ENCODE measurements at regions not wholly inside any gene's neighbourhood (a gene's known extent, or its start where the extent isn't known, plus 50 kb on each side); places are given as distances from the start of the nearest gene placed in this dataset.
A peak's percentile ranks its signal among the peaks of the same experiment; 100 is the strongest.
"Not testable (repeated sequence)": the region's sequence is repeated elsewhere in the genome, so short reads cannot be mapped to it uniquely, and the experiment has no call there.

DNA sequence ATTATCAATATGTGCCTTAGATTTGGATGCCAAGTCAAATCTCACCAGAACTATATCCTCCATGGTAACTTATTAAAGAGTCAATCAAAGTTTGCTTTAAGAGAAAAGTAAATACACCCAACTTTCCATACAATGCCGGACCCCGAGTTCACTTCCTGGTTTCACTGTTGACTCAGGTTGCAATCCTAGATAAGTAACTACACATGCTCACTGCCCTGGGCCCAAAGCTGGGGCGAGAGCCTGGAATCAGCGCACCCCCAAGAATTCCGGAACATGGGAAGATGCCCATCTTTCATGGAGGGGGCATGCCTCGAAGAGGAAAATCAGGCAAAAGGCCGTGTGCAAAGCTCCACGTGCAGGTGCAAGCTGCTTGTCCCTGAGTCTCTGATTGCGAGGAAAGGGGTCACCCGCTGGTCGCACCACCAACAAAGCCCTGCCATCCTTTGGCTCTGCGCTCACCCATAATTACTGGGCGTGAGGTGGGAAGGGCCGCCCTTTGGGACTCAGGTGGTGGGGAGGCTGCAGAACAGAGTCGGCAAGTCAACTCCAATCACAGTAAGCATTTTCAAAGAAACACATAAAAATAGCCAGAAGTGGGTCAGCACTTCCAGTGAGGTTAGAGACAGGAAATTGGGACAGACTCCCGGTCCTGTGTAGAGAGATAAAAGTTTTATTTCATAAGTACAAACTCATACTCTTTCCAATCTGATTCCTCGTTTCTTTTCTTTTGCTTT, 167.7 kb downstream of the TOMM20 start:
- DNase-seq (ENCODE audit: low spot score), result no peak

DNA sequence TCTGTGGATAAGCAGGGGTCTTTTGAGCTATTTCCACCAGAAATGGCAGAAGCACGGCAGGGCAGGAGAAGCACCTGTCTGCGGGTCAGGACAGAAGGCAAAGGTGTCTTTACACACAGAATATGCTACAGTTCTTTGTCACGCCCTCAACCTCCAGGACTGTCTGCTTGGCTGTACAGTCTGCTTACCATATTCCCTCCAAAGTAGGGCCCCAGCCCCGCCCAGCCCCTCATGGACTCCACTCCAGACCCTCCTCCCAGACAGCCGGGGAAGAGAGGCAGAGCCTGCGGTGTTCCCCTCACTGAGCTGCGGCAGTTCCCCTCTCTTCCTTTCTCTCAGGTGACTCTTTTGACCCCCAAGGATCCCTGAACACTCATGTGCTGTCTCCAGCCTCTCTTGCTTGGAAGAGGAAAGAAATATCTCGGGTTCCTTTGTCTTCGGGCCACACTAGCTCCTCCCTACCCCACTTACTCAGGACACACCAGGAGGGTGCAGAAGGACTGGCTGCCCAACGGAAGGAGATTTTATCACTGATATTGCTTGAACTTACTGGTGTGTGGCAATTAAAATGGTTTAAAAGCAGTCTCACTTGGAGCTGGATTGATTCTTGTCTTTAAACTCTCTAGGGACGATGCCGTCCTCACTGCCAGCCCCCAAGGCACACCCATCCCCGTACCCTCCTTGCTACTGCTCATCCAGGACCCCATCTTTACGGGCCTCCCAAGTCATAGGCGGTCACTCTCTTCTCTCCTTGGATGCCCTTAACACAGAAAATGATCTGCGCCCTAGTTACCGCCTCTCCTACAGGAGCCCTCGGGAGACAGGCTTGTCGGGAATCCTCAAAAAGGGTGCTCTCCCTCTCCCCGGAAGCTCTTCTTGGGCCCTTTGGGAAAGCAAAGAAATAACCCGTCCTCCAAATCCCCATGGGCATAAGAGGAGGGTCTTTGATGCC, 169.7 kb downstream of the TOMM20 start:
- no peak for DNase-seq (ENCODE audit: low spot score)

DNA sequence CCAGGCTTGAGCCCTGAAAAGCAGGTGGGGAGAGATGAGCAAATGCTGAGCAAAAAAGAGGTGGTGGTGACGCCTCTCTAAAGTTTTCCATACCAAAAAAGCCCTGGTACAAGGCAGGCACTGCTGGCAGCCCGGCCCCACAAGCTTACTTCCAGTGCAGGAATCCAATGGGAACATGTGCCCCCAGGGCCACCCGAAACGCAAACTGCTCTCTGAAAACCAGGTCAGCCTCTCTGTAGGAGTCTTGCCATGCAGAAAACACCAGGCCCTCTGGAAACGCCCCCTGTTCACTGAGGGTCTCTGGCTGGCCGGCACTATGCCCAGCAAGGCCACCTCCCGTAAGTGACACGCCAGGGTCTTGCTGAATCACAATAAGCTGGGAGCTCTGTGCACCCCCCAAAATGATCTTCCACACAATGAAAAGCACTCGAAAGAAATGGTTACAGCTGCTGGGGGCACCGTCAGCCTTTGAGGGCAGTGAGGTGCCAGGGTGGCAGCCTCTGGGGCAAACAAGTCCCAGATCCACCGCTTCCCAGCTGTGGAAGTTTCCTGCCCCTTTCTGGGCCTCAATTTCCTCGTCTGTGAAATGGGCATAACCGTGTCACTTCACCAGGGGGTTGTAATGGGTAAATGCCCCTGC, 170.5 kb downstream of the TOMM20 start:
- DNase-seq (ENCODE audit: low spot score), result no peak

DNA sequence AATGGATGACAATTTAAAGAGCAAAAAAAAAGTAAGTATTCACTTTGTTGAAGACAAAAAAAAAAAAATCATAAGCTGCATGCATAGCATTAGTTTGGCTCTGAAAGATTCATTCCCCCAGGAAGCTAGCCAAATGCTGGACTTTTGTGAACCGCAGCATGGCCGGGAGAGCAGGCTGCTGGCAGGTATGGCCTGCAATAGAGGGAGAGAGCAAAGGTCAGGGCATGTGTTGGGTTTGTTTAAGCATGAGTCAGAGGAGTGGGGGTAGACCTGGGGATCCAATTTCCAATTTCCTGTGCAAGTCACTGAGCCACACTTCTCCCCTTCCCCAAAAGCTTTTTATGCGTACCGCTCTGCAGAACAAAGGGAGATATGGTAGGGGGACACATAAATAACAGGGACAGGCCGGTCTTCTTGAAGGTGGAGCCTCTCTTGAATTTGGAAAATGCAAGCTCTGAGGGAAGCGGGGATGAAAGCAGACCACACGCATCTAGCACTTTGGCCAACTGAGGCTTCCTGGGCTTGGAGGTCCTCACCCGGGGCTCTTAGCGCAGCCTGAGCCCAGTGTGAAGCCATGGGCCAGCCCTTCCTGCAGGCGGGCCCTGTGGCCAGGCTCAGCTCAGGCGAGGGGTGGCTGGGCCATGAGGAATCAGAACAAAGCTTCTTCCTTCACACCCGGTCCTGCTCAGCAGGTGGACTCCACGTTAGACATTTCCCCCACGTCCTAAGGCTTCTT, 171.1 kb downstream of the TOMM20 start:
- no peak for DNase-seq (ENCODE audit: low spot score)

DNA sequence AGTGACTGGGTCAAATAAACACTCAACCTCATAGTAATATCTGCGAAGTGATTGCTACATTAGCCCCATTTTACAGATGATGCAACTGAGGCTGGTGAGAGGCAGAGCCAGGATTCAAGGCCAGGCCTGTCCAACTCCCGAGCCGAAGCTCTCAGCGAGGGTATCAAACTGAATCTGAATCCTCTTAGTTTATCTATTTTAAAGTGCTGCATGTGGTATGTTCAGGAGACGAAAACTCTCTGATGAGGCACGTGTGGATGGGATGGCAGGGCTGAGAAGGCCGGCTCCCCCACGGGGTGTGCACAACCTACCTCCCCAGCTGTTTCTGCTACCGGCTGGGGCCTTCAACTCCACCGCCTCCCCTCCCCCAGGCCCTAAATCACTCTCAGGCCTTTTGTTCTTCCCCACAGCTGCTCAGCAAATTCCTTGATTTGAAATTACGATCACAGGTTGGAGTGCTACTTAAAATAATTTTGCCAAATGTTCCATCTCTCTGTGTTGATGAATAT, 171.8 kb downstream of the TOMM20 start:
- DNase-seq (ENCODE audit: low spot score), result no peak

DNA sequence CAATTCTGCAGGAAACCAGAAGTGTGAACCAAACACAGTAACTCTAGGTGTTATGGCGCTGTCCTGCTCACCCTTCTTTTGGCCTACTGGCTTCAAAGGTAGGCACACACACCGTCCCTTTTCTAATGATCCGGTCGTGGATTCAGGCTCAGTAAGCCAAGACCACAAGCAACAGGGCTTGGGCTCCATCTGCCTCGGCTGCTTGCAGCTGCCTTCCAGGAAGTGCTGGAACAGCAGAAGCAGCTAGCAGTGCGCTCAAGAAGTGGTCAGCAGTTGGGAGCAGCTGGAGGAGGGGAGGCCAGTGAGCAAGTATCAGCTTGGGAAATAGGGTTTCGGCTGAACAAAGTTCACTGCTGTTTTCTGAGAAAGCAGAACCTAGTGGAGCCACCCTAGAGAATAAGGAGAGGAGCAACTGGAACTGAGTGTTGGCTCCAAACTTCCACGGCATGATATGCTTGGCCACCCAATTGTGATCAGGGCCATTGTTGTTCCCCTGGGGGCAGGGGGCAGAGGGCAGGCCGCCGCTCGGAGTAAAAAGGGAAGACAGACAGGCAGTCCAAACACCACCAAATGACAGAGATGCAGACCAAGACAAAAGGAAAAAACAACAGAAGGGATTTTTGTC, 173.4 kb downstream of the TOMM20 start:
- DNase-seq (ENCODE audit: low spot score), result peak; percentile 64

DNA sequence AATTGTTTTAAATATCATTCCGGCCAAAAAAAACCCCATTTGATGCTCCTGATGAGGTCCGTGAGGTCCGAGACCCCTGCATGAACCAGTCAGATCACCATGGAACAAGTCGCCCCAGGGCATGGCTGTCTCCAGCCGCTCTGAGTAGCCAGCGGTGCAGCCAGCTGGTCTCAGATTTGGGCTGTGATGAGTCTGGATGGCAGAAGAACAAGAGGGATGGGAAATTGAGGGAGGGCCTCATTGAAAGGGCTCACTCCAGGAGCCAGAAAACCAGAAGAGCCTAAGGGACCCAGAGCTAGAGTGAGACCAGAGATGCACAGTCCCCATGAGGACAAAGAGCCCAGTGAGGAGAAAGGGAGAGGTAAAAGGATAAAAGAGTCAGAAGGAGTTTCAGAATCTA, 174.0 kb downstream of the TOMM20 start:
- no peak for DNase-seq (ENCODE audit: low spot score)

DNA sequence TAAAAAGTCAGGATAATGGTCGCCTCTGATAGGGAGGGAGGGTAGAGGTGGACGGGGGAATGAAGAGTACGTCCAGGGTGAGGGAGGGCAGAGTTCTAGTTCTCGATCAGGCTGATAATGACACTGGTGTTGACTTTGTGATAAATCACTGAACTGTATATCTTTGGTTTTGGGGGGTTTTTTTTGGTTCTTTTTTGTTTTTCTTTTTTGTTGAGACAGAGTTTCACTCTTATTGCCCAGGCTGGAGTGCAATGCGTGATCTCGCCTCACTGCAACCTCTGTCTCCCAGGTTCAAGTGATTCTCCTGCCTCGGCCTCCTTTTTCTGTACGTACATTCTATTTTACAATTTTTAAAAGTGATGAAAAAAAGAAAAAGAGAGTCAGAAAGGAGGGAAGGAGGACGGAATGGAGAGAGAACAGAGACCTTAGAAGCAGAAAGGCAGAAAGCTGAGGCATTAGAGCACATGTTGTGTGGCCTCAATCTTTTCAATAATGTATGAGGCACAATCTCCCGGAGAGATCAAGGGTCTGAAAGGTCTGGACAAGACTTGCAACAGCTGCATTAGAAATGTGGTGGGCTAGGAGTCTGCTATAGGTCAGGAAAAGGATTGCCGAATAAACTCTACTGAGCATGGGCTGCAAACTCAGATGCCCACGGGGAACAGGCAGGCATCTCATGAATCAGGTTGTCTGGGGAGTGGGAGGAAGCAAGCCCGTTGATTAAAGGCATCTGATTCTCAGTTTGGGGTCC, 174.8 kb downstream of the TOMM20 start:
- no peak for DNase-seq (ENCODE audit: low spot score)

DNA sequence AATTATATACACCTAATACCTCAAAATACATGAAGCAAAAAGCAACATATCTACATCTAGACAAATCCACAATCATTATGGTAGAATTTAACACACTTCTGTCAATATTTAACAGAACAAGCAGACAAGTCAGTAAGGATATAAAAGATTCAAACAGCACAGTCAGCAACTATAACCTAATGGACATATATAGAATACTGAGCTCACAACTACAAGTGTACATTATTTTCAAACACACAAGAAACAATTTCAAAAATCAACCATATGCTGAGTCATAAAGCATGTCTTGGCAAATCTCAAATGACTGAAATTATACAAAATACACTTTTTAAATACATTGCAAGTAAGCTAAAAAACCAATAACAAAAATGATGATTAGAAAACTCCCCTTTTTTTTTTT, 178.0 kb downstream of the TOMM20 start:
- no peak for DNase-seq (ENCODE audit: low spot score)

DNA sequence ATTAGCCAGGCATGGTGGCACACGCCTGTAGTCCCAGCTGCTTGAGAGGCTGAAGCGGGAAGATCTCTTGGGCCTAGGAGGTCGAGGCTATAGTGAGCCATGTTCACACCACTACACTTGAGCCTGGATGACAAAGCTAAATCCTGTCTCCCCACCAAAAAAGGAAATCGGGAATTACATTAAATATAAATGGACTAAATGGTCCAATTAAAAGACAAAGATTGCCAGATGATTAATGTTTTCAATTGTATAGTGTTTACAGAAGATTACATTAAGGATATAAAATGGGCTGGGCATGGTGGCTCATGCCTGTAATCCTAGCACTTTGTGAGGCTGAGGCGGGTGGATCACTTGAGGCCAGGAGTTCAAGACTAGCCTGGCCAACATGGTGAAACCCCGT, 179.1 kb downstream of the TOMM20 start:
- not testable (repeated sequence) for DNase-seq (ENCODE audit: low spot score)

DNA sequence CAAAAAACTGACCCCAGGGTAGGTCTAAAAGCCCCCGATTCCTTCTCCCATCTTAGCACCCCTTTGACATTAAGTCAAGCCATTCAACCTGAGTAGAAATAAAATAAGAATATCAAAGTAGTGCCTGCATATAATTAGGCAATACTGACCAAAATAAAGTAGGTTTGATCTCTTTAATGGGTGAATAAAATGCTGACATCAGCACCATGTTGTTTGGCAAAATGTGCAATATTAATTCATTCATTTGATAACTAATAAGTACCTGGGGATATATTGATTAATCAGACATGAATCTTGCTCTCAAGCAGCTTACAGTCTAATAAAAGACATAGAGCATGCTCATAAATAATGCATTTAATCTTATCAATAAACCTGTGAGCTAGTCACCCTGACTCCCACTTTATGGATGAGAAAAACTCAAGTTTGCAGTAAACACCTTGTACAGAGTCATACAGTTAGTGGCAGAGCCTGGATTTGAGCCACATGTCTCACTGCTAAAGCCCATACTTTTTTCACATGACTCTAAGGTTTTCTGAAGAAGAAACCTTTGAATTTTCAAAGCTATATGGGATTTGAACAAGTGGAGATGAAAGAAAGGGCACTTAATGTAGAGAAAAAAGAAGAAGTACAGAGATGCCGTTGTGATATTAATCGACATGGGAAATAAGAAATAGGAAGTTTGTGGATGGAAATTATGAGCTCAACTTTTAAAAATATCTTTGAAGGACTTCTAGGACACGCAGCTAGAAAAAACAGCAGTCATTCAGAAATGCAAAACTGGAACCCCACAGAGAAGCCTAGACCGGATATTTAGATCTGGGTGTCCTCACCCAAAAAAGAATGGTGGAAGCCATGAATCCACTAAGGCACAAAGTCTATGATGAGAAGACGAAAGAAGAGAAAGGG, 183.9 kb downstream of the TOMM20 start:
- DNase-seq (ENCODE audit: low spot score), result no peak

DNA sequence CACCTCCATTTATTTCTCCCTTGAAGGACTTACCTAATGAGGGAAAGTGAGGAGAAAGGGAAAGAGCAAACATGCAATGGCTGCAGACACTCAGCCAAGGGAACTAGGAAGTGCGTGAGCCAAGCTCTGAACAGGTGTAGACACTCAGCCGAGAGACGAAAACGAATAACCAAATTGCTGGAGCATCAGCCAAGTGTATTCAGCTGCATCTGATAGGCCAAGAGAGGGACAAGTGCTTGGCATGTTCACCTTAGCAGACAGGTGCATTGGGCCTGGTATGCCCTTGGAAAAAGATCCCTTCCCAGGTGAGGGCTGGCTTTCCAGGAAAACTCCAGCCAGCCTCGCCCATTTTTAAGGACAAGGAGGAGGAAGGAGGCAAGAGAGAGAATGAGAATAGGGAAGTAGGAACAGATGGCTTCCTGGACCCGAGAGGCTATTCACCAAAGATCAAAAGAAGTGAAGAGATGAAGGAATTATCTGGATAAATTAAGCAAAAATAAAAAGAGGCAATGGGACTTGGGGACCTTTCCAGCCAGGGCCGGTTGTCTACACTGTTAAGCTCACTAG, 184.7 kb downstream of the TOMM20 start:
- no peak for DNase-seq (ENCODE audit: low spot score)

DNA sequence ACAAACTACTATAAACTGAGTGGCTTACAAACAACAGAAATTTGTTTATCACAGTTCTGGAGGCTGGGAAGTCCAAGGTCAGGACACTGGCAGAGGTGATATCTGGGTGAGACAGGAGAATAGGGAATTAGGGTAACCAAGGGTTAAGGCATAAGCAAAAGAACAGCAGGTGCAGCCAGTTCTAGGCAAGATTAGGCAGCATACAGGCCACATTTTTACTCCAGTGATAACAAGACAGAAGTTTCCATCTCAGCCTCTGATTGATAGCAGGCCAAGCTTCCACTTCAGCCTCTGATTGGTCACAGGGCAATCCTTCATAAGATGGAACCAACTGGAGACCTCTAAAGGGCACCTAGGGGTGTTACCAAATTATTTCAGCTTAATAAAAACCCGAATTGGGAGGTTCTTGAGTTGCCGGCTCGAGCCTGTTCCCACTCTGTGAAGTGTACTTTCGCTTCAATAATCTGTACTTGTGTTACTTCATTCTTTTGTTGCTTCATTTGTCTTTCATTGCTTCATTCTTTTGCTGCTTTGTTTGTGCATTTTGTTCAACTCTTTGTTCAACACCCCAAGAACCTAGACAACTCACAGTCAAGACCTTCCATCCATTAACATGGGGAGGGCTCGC, 185.6 kb downstream of the TOMM20 start:
- DNase-seq (ENCODE audit: low spot score), result no peak

DNA sequence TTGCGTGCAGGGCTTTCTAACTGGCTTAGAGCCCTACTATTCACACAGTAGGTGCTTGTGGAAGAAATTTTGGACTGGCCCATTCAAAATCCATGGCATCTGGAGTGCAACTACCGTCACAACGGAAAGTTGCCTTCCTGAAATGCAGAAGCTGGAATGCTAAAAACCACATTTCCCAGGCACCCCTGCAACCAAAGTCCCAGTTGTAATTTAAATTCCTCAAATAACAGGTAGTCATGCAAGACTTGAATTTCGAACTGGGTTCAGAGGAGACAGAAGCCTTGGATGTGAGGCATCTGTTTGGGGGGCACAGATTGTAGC, 186.7 kb downstream of the TOMM20 start:
- DNase-seq (ENCODE audit: low spot score), result no peak

DNA sequence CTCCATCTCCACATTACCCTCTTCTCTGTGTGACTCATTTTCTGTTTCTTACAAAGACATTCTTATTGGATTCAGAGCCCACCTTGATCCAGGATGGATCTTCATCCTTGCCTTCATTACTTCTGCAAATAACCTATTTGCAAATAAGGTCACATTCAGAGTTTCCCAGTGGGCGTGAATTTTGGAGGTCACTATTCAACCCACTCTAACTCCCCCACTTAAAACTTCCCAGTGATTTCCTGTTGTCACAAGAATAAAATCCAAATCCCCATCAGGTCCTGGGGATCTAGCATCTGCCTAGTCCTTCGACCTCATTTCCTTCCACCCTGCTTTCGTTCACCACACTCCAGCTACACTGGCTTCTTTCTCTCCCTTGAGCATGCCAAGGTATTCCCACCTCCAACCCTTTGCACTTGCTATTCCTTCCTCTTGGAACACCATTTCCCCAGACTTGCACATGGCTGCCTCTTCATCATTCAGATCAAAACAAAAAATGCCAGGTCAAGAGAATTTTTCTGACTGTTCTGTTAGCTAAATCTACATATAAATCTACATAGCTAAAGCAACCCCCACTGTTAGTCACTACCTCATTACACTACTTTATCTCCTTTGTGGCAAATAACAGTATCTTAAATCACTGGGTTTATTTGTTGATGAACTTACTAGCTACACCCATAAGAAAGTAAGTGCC, 187.2 kb downstream of the TOMM20 start:
- DNase-seq (ENCODE audit: low spot score), result no peak

DNA sequence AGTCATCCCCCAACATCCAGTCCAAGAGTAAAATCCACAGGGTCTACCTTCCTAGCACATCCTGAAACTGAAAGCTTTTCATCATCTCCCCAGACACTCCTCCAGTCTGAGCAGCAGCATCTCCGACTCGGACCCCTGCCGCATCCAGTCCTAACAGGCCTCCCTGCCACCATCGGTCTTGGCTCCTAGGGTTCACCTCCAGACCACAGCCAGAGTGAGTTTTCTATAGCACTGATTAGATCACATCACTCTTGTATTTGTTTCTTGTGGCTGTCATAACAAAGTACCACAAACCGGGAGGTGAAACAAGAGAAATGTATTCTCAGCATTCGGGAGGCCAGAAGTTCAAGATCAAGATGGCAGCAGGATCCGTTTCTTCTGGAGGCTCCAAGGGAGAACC, 187.8 kb downstream of the TOMM20 start:
- DNase-seq (ENCODE audit: low spot score), result no peak

DNA sequence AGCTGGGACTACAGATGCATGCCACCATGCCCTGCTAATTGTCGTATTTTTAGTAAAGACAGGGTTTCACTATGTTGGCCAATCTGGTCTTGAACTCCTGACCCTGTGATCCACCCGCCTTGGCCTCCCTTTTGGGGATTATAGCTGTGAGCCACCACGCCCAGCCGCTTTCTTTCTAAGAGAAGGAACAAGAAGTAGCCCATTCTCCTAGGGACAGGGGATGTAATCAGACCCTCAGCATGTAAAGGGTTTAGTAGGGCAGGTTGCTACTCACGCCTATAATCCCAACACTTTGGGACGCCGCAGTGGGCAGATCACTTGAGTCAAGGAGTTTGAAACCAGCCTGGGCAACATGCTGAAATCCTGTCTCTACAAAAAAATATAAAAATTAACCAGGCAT, 189.7 kb downstream of the TOMM20 start:
- DNase-seq (ENCODE audit: low spot score), result no peak

DNA sequence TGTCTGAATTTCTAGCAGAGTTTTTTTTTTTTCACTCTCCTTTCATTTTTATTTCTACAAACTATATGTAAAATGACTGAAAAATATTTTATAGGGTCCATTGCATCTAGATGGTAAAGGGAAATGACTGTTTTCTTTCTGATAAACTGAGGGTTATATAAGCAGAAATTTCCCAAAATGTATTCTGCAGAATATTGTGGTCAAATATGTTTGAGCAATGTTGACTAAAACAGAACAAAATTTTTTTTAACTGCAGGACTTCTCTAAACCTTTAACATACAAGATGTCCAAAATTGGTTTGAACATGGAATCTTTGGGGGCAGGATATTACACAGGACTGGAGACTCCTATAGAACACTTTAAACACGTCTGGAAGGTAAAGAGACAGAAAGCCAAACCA, 190.5 kb downstream of the TOMM20 start:
- DNase-seq (ENCODE audit: low spot score), result no peak

Data from globus pallidus (tissue), 1 donor.